HUES48 (cell line): ENCODE measurements at regions not wholly inside any gene's neighbourhood (a gene's known extent, or its start where the extent isn't known, plus 50 kb on each side); places are given as distances from the start of the nearest gene placed in this dataset.

Experiments
- H3K27ac ChIP-seq: one replicate; pipeline ENCODE4 v1.7.0; 2013; ENCODE audit warnings: low read depth, low read length, inconsistent platforms
- H3K27me3 ChIP-seq: 2 replicates; pipeline ENCODE4 v1.6.1; 2013; ENCODE audit warnings: mild to moderate bottlenecking, low read length; ENCODE audit not compliant: control insufficient read depth, insufficient read depth
- H3K36me3 ChIP-seq: 2 replicates; pipeline ENCODE4 v1.6.1; 2013; ENCODE audit warnings: low read length; ENCODE audit not compliant: control insufficient read depth, insufficient read depth
- H3K4me1 ChIP-seq: 2 replicates; pipeline ENCODE4 v1.6.1; 2013; ENCODE audit warnings: mild to moderate bottlenecking, low read length; ENCODE audit not compliant: control insufficient read depth, insufficient read depth
- H3K4me3 ChIP-seq: 2 replicates; pipeline ENCODE4 v1.5.1; 2013; ENCODE audit warnings: mild to moderate bottlenecking, low read depth, low read length
- H3K9ac ChIP-seq: 2 replicates; pipeline ENCODE4 v1.6.1; 2013; ENCODE audit warnings: mild to moderate bottlenecking, low read depth, low read length, moderate library complexity
- H3K9me3 ChIP-seq: 2 replicates; pipeline ENCODE4 v1.6.1; 2013; ENCODE audit warnings: low read length; ENCODE audit not compliant: control insufficient read depth, insufficient read depth

DNA sequence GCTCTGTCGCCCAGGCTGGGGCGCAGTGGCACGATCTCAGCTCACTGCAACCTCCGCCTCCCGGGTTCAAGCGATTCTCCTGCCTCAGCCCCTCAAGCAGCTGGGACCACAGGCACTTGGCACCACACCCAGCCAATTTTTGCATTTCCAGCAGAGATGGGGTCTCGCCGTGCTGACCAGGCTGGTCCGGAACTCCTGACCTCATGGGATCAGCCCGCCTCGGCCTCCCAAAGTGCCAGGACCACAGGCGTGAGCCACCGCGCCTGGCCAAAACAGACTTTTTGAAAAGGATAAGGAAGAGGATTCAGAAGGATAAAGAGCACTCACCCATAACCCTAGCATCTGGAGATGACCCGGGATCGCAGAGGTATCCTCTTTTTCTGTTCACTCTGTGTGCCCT lies 224.5 kb upstream of the AGTR2 start:
- Histone ChIP-seq H3K36me3 (peaks cover 31% of the 10 kb centered on the region), H3K9me3 (no peaks in the 10 kb centered on the region), H3K4me1 (no peaks in the 10 kb centered on the region), H3K27me3 (0 out of 2 replicates have a peak, but pooled peaks cover 5% of the 10 kb centered on the region), H3K4me3 (no peak overlapping the region), H3K27ac (no peak overlapping the region), H3K9ac (no peak overlapping the region)

DNA sequence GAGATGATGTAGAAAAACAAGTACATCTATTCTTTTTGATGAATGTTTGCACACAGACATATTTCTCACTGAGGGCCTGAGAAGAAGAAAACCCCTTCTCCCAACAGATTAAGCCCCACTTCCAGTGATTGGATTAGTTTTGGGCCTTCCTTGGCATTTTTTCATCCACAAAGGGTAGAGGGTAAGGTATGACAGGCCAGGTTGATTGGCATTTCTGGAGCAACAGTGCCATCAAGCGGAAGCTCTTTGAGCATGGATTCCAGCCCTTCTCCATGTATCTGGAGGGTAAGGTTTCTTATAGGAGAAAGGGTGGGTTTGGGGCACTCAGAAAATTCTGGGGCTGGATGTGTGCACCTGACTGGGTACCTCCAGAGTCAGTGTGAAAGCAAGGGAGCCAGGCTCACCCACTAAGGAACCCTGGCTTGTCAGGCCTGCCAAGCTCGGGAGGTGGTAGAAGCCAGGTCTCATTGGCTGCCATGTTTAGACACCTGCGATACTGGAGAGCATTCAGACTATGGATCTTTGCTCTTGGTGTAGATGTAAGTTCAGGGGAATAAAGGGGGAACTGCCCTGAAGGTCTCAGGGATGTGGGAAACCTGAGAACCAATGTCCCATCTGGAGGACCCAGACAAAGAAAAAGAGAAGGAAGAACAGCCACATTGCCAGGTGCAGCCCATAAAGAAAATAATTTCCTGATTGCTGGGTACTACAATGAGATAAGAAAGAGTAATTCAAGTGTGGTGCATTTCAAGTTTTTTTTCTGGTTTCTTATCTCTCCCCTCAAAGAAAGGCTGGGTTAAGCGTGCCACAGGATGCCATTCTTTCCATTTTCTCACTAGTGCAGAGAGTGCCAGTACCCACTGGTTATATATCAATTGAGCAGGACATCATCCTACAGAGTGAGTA lies 222.3 kb upstream of the AGTR2 start:
- Histone ChIP-seq H3K27ac (no peak overlapping the region), H3K4me3 (no peak overlapping the region), H3K36me3 (peaks cover 31% of the 10 kb centered on the region), H3K9ac (no peak overlapping the region), H3K9me3 (no peaks in the 10 kb centered on the region), H3K4me1 (no peaks in the 10 kb centered on the region), H3K27me3 (0 out of 2 replicates have a peak, but pooled peaks cover 5% of the 10 kb centered on the region)

DNA sequence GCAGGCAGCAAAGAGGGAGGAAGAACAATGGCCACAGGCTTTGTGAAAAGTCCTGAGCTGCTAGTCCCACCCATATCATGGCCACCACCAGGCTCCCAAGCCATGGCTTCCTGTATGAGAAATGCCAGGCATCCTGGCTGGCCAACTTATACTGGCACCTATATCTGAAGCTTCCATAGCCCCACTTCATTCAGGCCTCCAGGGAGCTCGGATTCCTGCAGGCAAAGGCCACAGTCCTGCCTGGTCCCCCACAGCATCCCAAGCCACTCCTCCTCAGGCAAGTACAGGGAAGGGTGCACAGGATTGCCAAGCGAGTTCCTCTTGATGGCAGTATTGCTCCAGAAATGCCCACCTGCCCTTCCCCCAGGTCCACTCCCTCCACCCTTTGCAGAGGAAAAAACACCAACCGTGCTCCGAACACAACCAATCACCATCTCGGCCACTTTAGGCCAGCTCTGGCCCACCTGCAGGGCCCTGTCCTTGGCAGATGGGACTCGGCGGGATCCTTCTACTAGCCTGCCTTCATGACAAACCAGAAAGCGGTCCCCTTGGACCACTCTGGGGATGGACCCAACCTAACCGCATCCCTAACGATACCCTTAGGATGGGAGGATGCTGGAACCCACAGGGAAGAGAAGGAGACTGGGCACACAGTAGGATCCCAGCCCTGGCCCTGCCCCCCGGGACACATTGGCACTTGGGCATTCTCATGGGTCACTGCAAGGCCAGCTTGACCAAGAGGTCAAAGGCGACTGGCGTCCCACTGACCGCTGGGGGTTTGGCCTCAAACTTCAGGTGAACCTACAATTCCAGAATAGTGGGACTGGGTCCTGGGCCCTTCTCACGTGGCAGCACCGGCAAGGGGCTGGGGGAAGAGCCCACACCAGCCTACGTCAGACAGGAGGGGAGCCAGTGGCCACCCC lies 220.4 kb upstream of the AGTR2 start:
- Histone ChIP-seq H3K9ac (no peak overlapping the region), H3K9me3 (no peaks in the 10 kb centered on the region), H3K27me3 (no peaks in the 10 kb centered on the region), H3K4me1 (no peaks in the 10 kb centered on the region), H3K27ac (no peak overlapping the region), H3K36me3 (peaks cover 32% of the 10 kb centered on the region), H3K4me3 (no peak overlapping the region)

DNA sequence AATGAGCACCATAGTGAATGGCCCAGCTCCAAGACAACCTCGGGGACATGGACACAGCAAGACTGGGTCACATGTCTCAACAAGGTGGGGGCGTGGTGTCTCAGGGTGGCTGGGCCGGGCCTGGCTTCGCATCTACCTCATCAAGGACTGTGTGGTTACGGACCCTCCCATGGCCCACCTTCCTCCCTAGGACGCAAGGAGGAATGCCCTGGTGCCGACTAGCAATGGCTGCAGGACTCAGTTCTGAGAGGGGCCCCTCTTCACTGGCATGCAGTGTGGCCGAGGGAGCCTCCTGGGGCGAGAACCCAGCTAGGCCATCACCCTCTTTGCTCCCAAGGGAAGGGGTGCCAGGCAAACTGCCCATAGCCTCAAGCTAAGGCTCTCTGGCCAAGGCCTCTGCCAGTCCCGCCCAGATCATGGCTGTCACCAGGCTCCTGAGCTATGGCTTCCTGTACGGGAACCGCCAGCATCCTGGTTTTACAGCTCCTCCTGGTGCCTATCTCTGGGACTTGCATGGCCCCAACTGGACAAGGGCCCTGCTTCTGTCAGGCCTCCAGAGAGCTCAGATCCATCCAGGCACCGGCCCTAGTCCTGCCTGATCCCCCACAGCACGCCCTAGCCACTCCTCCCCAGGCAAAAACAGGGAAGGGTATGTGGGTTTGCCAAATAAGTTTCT lies 218.0 kb upstream of the AGTR2 start:
- Histone ChIP-seq H3K9me3 (no peaks in the 10 kb centered on the region), H3K9ac (no peak overlapping the region), H3K27ac (no peak overlapping the region), H3K36me3 (peaks cover 24% of the 10 kb centered on the region), H3K4me1 (no peaks in the 10 kb centered on the region), H3K27me3 (no peaks in the 10 kb centered on the region; the same call in 1 of the 2 replicates), H3K4me3 (no peak overlapping the region)

DNA sequence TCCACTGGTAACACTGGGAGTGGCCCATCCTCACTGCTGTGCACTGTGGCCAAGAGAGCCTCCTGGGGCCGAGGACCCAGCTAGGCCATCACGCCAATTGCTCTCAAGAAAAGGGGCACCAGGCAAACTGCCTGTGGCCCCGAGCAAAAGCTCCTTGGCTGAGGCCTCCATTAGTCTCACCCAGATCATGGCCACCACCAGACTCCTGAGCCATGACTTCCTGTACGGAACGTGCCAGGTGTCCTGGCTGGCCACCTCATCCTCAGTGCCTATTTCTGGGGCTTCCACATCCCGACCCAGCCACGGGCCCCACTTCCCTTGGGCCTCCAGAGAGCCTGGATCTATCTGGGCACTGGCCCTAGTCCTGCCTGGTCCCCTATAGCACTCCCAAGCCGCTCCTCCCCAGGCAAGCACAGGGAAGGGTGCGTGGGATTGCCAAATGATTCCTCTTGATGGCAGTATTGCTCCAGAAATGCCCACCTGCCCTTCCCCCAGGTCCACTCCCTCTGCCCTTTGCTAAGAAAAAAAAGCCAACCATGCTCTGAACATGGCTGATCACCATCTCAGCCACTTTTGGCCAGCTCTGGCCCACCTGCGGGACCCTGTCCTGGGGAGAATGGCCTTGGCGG lies 212.6 kb upstream of the AGTR2 start:
- H3K9me3 ChIP-seq, result no peaks in the 10 kb centered on the region
- peaks cover 2% of the 10 kb centered on the region; the same call in 1 of the 2 replicates for H3K36me3 ChIP-seq
- peaks cover 33% of the 10 kb centered on the region for H3K4me1 ChIP-seq
- no peaks in the 10 kb centered on the region; the same call in 1 of the 2 replicates for H3K27me3 ChIP-seq
- no peak overlapping the region for H3K4me3 ChIP-seq
- H3K9ac ChIP-seq, result no peak overlapping the region
- H3K27ac ChIP-seq, result no peak overlapping the region

DNA sequence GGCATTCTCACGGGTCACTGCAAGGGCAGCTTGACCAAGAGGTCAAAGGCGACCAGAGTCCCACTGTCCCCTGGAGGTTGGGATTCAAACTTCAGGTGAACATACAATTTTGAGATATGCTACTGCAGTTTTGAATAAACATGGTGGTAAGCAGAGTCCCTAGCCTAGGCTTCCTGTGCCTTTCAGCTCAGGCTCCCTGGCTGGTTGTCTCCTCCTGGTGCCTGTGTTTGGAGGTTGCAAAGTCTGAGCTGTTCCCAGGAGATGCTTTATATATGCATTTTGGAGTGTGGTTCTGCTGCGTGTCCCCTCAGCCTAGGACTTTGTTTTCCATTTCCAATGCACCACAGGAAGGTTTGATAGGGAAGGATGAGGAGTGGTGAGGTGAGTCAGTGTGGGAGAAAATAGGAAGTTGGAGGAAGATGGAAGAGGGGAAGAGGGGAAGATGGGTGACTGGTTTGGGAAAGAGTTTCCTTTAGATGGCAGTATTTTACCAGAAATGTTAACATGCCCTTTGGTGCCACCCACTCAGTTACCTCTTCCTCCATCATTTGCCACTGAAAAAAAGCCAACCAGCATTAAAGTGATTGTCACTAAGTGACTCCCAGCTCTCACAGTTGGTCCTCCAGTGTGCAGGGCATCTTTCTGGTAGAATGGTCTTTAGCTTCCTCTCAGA lies 211.7 kb upstream of the AGTR2 start:
- H3K27me3 ChIP-seq, result no peaks in the 10 kb centered on the region; the same call in 1 of the 2 replicates
- H3K36me3 ChIP-seq, result no peaks in the 10 kb centered on the region
- no peak overlapping the region for H3K27ac ChIP-seq
- no peaks in the 10 kb centered on the region for H3K9me3 ChIP-seq
- no peak overlapping the region for H3K9ac ChIP-seq
- H3K4me3 ChIP-seq, result no peak overlapping the region
- peaks cover 39% of the 10 kb centered on the region for H3K4me1 ChIP-seq

DNA sequence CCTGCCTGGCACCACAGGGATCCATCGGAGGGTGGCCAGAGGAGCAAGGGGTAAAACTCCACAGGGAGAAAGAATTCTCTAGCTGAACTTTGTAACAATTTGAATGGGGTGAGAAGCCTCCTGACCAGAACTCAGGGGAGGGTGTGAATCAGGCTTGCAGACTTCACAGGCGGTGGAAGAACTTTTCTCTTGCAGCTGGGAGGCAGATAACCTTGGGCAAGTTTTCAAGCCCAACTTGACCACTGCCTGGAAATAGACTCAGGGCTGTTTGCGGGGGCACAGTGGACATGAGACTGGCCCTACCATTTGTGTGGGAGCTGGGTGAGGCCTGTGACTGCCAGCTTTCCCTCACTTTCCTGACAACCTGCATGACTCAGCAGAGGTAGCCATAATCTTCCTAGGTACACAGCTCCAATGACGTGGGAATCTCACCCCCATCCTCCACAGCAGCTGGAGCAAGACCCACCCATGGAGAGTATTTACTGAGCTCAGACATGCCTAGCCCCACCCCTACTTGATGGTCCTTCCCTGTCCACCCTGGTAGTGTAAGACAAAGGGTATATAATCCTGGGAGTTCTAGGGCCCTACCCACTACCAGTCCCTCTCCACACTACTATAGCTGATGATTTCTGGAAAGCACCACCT lies 210.0 kb upstream of the AGTR2 start:
- Histone ChIP-seq H3K9me3 (no peaks in the 10 kb centered on the region), H3K9ac (no peak overlapping the region), H3K27me3 (no peaks in the 10 kb centered on the region; the same call in 1 of the 2 replicates), H3K4me3 (no peak overlapping the region), H3K4me1 (peaks cover 44% of the 10 kb centered on the region), H3K27ac (peak overlapping the region; percentile 57), H3K36me3 (no peaks in the 10 kb centered on the region)

DNA sequence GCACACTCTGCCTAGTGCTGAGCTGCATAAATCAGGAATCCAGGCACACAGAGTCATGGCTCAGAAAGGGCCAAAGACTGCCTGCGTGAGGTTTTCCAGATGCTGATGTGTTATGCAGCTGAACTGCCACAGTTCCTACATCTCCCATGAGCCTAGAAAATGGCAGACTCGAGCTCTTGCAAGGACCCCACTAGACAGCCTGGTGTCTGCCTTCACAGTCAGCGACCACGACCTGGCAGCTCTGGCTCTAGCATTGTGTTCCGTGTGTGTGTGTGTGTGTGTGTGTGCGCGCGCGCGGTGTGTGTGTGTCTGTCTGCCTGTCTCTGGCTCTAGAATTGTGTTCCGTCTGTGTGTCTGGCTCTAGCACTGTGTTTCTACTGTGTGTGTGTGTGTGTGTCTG lies 203.6 kb upstream of the AGTR2 start:
- H3K4me3 ChIP-seq, result peak overlapping the region; percentile 84
- no peak overlapping the region for H3K27ac ChIP-seq
- H3K36me3 ChIP-seq, result no peaks in the 10 kb centered on the region
- H3K9me3 ChIP-seq, result no peaks in the 10 kb centered on the region
- H3K4me1 ChIP-seq, result peaks cover 45% of the 10 kb centered on the region
- H3K27me3 ChIP-seq, result peaks cover 7% of the 10 kb centered on the region
- H3K9ac ChIP-seq, result no peak overlapping the region

DNA sequence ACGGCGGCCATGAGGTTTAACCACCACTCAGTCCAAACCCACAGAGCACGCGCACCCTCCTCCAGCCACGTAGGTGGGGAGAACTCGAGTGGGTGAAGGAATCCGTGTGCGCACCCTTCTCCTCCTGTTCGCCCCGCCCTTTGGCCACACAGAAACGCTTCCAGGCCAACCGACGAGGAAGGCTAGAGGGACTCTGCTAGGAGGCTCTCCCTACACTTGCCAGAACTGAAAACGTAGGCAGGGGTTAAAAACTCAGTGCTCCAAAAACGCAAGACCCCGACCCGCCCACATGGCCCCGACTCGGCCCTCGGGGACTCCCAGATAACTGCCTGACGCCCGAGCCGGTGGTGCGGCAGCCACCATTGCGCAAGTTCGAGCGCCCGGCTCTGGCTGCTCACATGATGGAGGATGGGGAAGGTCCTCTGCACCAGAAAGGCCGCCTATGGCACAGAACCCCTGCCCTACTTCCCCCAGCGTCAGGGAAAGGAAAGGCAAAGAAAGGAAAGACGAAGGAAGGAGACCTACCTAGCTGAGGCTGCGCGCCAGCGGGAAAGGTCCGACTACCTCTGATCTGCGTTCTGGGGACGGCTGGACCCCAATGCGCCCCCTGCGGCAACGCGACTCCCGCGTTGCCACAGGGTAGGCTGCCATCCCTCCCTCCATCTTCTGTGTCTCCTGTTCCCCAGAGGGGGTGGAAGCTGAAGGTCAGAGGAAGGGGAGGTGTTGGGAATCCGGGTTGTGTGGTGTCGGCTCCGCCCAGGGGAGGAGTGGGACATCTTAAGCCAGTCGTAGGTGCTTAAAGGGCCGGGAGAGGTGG lies 201.9 kb upstream of the AGTR2 start:
- H3K4me1 ChIP-seq, result peaks cover 34% of the 10 kb centered on the region
- no peaks in the 10 kb centered on the region for H3K36me3 ChIP-seq
- peak overlapping the region; percentile 85 for H3K27ac ChIP-seq
- H3K9me3 ChIP-seq, result no peaks in the 10 kb centered on the region
- H3K4me3 ChIP-seq, result peak overlapping the region; percentile 84
- peaks cover 8% of the 10 kb centered on the region for H3K27me3 ChIP-seq
- peak overlapping the region; percentile 84 for H3K9ac ChIP-seq
